Caco-2 (cell line): ENCODE measurements at regions not wholly inside any gene's neighbourhood (a gene's known extent, or its start where the extent isn't known, plus 50 kb on each side); places are given as distances from the start of the nearest gene placed in this dataset.

Experiments used
- BruUV-seq: library from RNA; stranded (reverse); fragments of 400-500 nt; replicated peaks from 2 replicates; lab custom pipeline; 2021; lab: Mats Ljungman, UMichigan
- CTCF ChIA-PET: fragments of 300-600 bp; sonication (Branson Sonifier 250); formaldehyde crosslinking; loops from one replicate; lab custom pipeline; 2022; ENCODE audit warnings: antibody characterized with exemption; lab: Charles Lee
- POLR2A ChIA-PET: fragments of 300-600 bp; sonication (Branson Sonifier 250); formaldehyde crosslinking; loops from one replicate; lab custom pipeline; 2022; ENCODE audit warnings: antibody characterized with exemption; lab: Charles Lee
- DNase-seq, 2 experiments: peaks; one replicate each; pipeline versions ENCODE4 v3.0.0 to v3.0.0-alpha.2; 2020 to 2022
- H3K27me3 ChIP-seq: replicated peaks from 2 replicates; pipeline ENCODE4 v1.6.0; 2011; ENCODE audit warnings: low read length; ENCODE audit not compliant: control insufficient read depth, insufficient read depth
- H3K36me3 ChIP-seq: 2 replicates; pipeline ENCODE4 v1.5.1; 2011; ENCODE audit warnings: low read length; ENCODE audit not compliant: control insufficient read depth, insufficient read depth
- H3K4me1 ChIP-seq: fragments of 250-450 bp; sonication (Bioruptor Pico); 2 replicates; pipeline ENCODE4 v1.5.1; 2020; ENCODE audit warnings: mild to moderate bottlenecking
- H3K4me3 ChIP-seq: 2 replicates; pipeline ENCODE4 v1.5.1; 2011; ENCODE audit warnings: low read depth, mild to moderate bottlenecking, control low read depth, low read length
- H3K9me3 ChIP-seq: fragments of 250-450 bp; sonication (Bioruptor Pico); 2 replicates; pipeline ENCODE4 v1.5.1; 2020; ENCODE audit warnings: mild to moderate bottlenecking, moderate library complexity
- H3K27ac Mint-ChIP-seq: one replicate; pipeline ENCODE4 v1.8.0; 2022; ENCODE audit warnings: mixed read lengths; ENCODE audit not compliant: unreplicated experiment
- H3K27me3 Mint-ChIP-seq: one replicate; pipeline ENCODE4 v1.8.0; 2022; ENCODE audit warnings: mixed read lengths; ENCODE audit not compliant: insufficient read depth, unreplicated experiment
- H3K36me3 Mint-ChIP-seq: one replicate; pipeline ENCODE4 v1.8.0; 2022; ENCODE audit warnings: mild to moderate bottlenecking, mixed read lengths; ENCODE audit not compliant: insufficient read depth, unreplicated experiment
- H3K4me1 Mint-ChIP-seq: one replicate; pipeline ENCODE4 v1.8.0; 2022; ENCODE audit warnings: low read depth, mixed read lengths; ENCODE audit not compliant: unreplicated experiment
- H3K4me3 Mint-ChIP-seq: one replicate; pipeline ENCODE4 v1.8.0; 2022; ENCODE audit warnings: mild to moderate bottlenecking, moderate library complexity, mixed read lengths; ENCODE audit not compliant: unreplicated experiment
- H3K9me3 Mint-ChIP-seq: one replicate; pipeline ENCODE4 v1.8.0; 2022; ENCODE audit warnings: mixed read lengths; ENCODE audit not compliant: unreplicated experiment
- intact Hi-C: fragments of 100-400 bp; cut with micrococcal nuclease; formaldehyde crosslinking; loops from one replicate; pipeline ENCODE4 v1.10.0; 2022; ENCODE audit not compliant: unreplicated experiment
- TF ChIP-seq, protein P1 (sequence below), 2 experiments: fragments of 200-600 bp in 1 of 2; IDR thresholded peaks; 1 replicate in 1 of 2; 2 replicates in 1 of 2; pipeline versions ENCODE4 v1.5.1 to v1.8.0; 2011 to 2022; ENCODE audit warnings: antibody characterized with exemption in 1 of 2, control low read depth in 1 of 2, inconsistent platforms in 1 of 2, low read depth in 1 of 2, low read length in 1 of 2, mild to moderate bottlenecking in 1 of 2, moderate library complexity in 1 of 2; ENCODE audit not compliant: insufficient read depth in 1 of 2, severe bottlenecking in 1 of 2, unreplicated experiment in 1 of 2

GRCh38 chr13:48775804-48776203 lies 122.1 kb downstream of the CYSLTR2 start:
- Mint-ChIP-seq H3K27me3 (peaks cover 20% of the 10 kb centered on the region), H3K27ac (no peak overlapping the region), H3K4me1 (no peaks in the 10 kb centered on the region), H3K36me3 (no peaks in the 10 kb centered on the region), H3K4me3 (no peak overlapping the region), H3K9me3 (peaks cover 20% of the 10 kb centered on the region)
- no peak for DNase-seq
- Histone ChIP-seq H3K4me1 (no peaks in the 10 kb centered on the region), H3K9me3 (peaks cover 12% of the 10 kb centered on the region), H3K36me3 (no peaks in the 10 kb centered on the region), H3K4me3 (no peak overlapping the region), H3K27me3 (peaks cover 4% of the 10 kb centered on the region)
- ChIA-PET POLR2A (no interaction called here), CTCF (no interaction called here)
- intact Hi-C loops = no loop called here
- TF ChIP-seq, protein P1, sequence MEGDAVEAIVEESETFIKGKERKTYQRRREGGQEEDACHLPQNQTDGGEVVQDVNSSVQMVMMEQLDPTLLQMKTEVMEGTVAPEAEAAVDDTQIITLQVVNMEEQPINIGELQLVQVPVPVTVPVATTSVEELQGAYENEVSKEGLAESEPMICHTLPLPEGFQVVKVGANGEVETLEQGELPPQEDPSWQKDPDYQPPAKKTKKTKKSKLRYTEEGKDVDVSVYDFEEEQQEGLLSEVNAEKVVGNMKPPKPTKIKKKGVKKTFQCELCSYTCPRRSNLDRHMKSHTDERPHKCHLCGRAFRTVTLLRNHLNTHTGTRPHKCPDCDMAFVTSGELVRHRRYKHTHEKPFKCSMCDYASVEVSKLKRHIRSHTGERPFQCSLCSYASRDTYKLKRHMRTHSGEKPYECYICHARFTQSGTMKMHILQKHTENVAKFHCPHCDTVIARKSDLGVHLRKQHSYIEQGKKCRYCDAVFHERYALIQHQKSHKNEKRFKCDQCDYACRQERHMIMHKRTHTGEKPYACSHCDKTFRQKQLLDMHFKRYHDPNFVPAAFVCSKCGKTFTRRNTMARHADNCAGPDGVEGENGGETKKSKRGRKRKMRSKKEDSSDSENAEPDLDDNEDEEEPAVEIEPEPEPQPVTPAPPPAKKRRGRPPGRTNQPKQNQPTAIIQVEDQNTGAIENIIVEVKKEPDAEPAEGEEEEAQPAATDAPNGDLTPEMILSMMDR (IDR thresholded peaks at IDR 0.05; ENCODE audit: insufficient read depth in 1 of 2, low read depth in 1 of 2, low read length in 1 of 2, severe bottlenecking in 1 of 2, unreplicated experiment in 1 of 2) = no peak
- no TSS peak for BruUV-seq

DNA sequence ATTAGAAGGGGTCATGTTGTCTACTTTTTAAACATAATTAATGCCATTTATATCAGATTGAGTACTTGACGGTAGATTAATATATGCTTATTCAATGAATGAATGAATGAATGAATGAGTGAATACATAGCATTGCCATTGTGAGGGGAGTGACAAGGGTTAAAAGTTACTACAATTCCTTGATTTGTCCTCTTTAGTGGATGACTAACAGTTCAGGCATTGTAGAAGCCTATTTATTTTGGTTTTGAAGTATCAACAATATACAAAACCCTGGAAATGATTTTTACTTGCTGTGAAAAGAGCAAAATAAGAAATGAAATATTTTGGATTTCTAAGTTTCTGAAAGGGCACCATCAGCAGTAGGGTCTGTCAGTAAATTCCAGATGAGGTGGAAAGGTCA lies 122.7 kb downstream of the CYSLTR2 start:
- POLR2A ChIA-PET = no interaction called here

DNA sequence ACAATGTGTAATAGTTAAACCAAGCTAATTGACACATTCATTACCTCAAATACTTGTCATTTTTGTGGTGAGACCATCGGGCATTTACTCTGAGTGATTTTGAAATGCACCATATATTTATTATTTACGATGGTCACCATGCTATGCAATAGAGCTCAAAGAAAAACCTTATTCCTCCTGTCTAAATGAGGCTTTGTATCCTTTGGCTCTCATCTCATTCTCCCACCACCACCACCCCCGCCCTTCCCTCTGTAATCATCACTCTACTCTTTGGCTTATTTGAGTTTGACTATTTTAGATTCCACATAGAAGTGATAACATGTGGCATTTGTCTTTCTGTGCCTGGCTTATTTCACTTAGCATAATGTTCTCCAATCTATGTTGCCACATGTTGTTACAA lies 124.9 kb downstream of the CYSLTR2 start:
- H3K36me3 ChIP-seq = no peaks in the 10 kb centered on the region
- Mint-ChIP-seq H3K9me3 (peaks cover 20% of the 10 kb centered on the region), H3K4me1 (no peaks in the 10 kb centered on the region), H3K36me3 (no peaks in the 10 kb centered on the region), H3K27ac (no peak overlapping the region), H3K4me3 (no peak overlapping the region), H3K27me3 (peaks cover 9% of the 10 kb centered on the region)
- ChIA-PET POLR2A (no interaction called here), CTCF (no interaction called here)
- TF ChIP-seq, protein P1 (IDR thresholded peaks at IDR 0.05; ENCODE audit: insufficient read depth in 1 of 2, low read depth in 1 of 2, low read length in 1 of 2, severe bottlenecking in 1 of 2, unreplicated experiment in 1 of 2) = no peak
- intact Hi-C loops = no loop called here
- BruUV-seq = no TSS peak
- H3K4me1 ChIP-seq = no peaks in the 10 kb centered on the region
- H3K4me3 ChIP-seq = no peak overlapping the region
- peaks cover 20% of the 10 kb centered on the region for H3K9me3 ChIP-seq
- H3K27me3 ChIP-seq = peaks cover 4% of the 10 kb centered on the region
- no peak for DNase-seq

More for the DNA sequence above, 122.7 kb downstream of the CYSLTR2 start:
- no TSS peak for BruUV-seq
- Mint-ChIP-seq H3K4me3 (no peak overlapping the region), H3K36me3 (no peaks in the 10 kb centered on the region), H3K4me1 (no peaks in the 10 kb centered on the region), H3K9me3 (peaks cover 20% of the 10 kb centered on the region), H3K27ac (no peak overlapping the region), H3K27me3 (peaks cover 20% of the 10 kb centered on the region)
- CTCF ChIA-PET = no interaction called here
- DNase-seq = no peak
- Histone ChIP-seq H3K4me3 (no peak overlapping the region), H3K27me3 (peaks cover 4% of the 10 kb centered on the region), H3K9me3 (peaks cover 18% of the 10 kb centered on the region), H3K36me3 (no peaks in the 10 kb centered on the region), H3K4me1 (no peaks in the 10 kb centered on the region)
- TF ChIP-seq, protein P1 (IDR thresholded peaks at IDR 0.05; ENCODE audit: insufficient read depth in 1 of 2, low read depth in 1 of 2, low read length in 1 of 2, severe bottlenecking in 1 of 2, unreplicated experiment in 1 of 2) = no peak
- intact Hi-C loops = no loop called here
